HG02642 (cell line): ENCODE measurements at regions not wholly inside any gene's neighbourhood (a gene's known extent, or its start where the extent isn't known, plus 50 kb on each side); places are given as distances from the start of the nearest gene placed in this dataset.
A peak's percentile ranks its signal among the peaks of the same experiment; 100 is the strongest.

Experiments used
- ATAC-seq: cut with Tn5 transposase; IDR thresholded peaks from one replicate; pipeline ENCODE4 v1.9.1; 2021; ENCODE audit warnings: mild to moderate bottlenecking; ENCODE audit not compliant: unreplicated experiment, poor library complexity

DNA sequence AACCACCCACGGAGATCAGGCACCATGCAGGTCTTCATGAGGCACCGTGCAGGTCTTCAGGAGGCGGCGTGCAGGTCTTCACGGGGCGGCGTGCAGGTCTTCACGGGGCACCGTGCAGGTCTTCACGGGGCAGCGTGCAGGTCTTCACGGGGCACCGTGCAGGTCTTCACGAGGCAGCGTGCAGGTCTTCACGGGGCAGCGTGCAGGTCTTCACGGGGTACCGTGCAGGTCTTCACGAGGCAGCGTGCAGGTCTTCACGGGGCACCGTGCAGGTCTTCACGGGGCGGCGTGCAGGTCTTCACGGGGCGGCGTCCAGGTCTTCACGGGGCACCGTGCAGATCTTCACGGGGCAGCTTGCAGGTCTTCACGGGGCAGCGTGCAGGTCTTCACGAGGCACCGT, 350.4 kb upstream of the PKDCC start:
- no peak for ATAC-seq

GRCh38 chr2:41698678-41699422, 349.0 kb upstream of the PKDCC start:
- no peak for ATAC-seq

GRCh38 chr2:41701231-41701630, 346.6 kb upstream of the PKDCC start:
- ATAC-seq, result no peak

GRCh38 chr2:41703123-41703522, 344.7 kb upstream of the PKDCC start:
- no peak for ATAC-seq

GRCh38 chr2:41705634-41706033, 342.2 kb upstream of the PKDCC start:
- ATAC-seq, result no peak

- no peak for ATAC-seq
Observed at GRCh38 chr2:41706286-41706685, 341.5 kb upstream of the PKDCC start.

- ATAC-seq, result no peak
Observed at GRCh38 chr2:41707790-41708451, 339.9 kb upstream of the PKDCC start.

DNA sequence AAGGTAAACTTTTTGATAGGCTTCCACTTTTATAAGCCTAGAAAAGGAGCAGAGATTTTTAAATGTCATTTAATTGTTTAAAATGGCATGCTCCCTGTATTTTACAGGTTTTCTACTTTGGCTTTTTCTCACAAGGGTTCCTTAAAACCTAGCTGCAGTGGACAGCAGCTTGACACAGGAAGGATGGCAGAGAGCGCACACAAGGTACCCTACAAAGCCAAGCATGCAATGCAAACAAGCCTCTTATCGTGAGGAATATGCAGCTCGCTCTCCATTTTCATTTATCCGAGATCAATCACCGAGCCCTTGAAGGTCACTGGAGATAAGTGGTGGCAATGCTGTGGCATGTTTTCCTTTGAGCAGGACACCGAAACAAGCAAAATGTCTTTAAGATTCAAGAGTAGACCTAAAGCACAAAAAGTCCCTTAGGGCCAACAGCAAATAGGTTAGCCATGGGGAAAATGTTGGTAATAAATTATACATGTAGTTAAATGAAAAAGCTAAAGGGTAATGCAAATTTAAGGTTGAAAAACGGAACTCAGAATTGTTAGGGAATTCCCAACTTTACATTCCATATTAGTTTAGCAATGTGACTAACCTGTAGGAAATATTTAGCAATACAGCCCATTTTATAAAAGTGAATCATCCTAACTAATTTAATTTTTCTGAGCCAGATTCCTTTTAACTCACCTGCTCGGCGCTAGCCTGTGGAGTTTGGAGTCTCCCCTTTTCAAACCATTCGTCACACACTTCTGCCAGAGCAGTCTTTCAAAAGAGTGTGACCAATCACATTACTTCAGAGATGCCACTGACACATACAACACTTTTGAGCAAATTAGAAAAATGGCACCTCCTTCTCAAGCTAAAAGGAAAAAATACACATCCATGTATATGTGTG, 337.9 kb upstream of the PKDCC start:
- no peak for ATAC-seq

DNA sequence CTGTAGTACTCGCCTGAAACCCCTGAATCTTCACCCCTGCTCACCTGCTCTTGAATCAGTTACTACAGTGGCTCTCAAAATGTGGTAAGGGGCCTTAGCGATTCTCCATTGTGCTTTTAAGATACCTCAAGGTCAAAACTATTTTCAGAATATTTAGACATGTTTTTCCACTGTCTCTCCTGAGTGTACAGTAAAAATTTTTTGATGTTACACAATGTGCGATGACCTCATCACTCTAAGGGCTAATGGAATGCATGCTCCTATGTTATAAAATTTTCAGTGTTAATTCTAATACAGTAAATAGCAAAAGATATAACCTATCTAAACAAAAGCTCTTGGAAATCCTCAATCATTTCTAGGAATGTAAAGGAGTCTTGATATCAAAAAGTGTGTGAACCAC, 336.9 kb upstream of the PKDCC start:
- no peak for ATAC-seq

- ATAC-seq, result no peak
Observed at GRCh38 chr2:41711736-41712135, 336.1 kb upstream of the PKDCC start.

DNA sequence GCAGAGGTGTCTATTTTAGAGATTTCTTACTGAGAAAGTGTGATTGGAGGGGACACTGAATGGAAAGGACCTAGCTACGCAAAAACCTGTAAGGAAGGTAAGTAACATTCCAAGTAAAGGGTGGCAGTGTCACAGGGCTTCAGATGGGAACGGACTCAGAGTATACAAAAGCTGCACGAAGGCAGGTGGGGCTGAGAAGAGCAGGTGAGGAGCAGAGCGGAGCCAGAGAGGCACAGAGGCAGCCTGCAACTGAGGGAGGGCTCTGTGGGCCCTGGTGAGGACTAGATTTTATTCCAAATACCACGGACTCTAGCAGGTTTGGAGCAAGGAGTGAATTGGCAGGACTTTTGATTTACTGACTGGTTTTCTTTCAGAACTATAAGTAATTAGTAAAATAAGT, 331.3 kb upstream of the PKDCC start:
- ATAC-seq, result no peak

- ATAC-seq, result no peak
Observed at GRCh38 chr2:41717839-41718238, 330.0 kb upstream of the PKDCC start.

GRCh38 chr2:41718705-41719104, 329.1 kb upstream of the PKDCC start:
- ATAC-seq, result no peak

- no peak for ATAC-seq
Observed at GRCh38 chr2:41719756-41720155, 328.1 kb upstream of the PKDCC start.

DNA sequence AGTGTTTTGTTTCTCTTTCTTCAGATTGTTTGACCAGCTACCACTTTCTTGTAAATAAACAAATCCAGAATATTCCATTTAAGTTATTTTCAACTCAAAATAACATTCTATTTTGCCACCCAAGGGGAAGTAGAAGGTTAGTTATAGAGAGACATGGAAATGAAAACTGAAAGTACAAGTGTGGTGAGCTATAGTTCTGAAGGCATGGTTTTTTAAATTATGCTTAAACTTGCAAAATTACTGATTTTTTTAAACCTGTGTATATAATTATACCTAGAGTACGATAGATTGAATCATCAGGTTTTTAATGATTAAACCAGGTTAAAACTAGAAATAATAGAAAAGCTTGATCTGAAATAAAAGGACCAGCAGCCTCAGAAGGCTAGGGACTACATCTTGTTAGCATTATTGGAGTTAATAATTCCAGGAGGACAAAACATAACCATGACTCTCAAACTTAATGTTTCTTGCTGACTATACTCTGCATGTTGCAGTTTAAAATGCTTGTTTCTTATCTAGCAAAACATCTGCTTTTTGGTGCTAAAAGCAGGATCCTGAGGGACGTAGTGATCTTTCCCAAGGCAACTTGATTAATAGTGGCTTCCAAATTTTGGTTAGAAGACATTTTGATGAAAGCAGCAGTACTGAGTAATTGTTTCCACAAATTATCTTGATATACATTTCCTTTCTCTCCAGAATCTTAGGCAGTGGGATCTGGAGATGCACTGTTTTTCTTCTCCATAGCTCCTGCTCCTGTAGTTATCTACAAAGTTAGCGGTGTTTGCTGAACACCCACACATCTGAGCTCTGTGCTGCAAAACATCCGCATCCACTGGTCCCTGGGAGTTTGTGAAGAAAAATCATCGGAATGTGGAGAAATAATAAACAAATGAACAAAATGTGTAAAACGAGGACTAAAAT, 327.2 kb upstream of the PKDCC start:
- ATAC-seq, result peak; percentile 55

- no peak for ATAC-seq
Observed at GRCh38 chr2:41722668-41723369, 325.0 kb upstream of the PKDCC start.

- ATAC-seq, result no peak
Observed at GRCh38 chr2:41723526-41723925, 324.3 kb upstream of the PKDCC start.

DNA sequence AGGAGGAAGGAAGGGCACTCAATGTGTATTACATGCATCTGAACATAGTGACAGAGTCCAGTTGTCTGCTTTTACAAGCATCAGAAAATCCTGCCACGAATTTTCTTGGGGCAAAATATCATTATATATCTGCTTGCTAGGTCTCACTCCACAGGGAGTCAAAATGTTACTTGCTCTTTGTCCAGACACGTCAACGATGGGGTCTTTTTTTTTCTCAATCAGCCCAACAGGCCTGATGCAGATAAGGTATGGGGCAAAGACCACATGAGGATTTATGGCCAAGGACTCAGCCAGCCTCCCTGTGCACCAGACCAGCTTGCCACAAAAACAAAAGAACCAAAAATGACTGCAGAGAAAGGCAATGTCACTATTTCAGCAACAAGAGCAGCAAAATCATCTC, 323.4 kb upstream of the PKDCC start:
- ATAC-seq, result no peak

GRCh38 chr2:41725901-41726300, 321.9 kb upstream of the PKDCC start:
- ATAC-seq, result no peak
